ENCODE measurements at regions not wholly inside any gene's neighbourhood (a gene's known extent, or its start where the extent isn't known, plus 50 kb on each side); places are given as distances from the start of the nearest gene placed in this dataset.
"Not testable (repeated sequence)": the region's sequence is repeated elsewhere in the genome, so short reads cannot be mapped to it uniquely, and the experiment has no call there.

- Mint-ChIP-seq H3K9me3 (no peaks in the 10 kb centered on the region), H3K4me3 (no peak overlapping the region), H3K27me3 (ENCODE audit: low read depth) (no peaks in the 10 kb centered on the region), H3K36me3 (ENCODE audit: insufficient read depth) (no peaks in the 10 kb centered on the region), H3K4me1 (ENCODE audit: low read depth) (no peaks in the 10 kb centered on the region)
- no peak for ATAC-seq
- no peak for DNase-seq
Observed at GRCh38 chrX:143935601-143936000, 51.7 kb downstream of the UBE2NL start.

GRCh38 chrX:143940119-143940518 is 56.2 kb downstream of the UBE2NL start:
- no peaks in the 10 kb centered on the region for H3K27me3 Mint-ChIP-seq (ENCODE audit: low read depth)
- no peaks in the 10 kb centered on the region for H3K4me1 Mint-ChIP-seq (ENCODE audit: low read depth)
- H3K9me3 Mint-ChIP-seq = no peaks in the 10 kb centered on the region
- H3K36me3 Mint-ChIP-seq (ENCODE audit: insufficient read depth) = no peaks in the 10 kb centered on the region
- no peak overlapping the region for H3K4me3 Mint-ChIP-seq
- DNase-seq = no peak
- ATAC-seq = no peak

- Mint-ChIP-seq H3K36me3 (ENCODE audit: insufficient read depth) (no peaks in the 10 kb centered on the region), H3K4me1 (ENCODE audit: low read depth) (no peaks in the 10 kb centered on the region), H3K27me3 (ENCODE audit: low read depth) (no peaks in the 10 kb centered on the region), H3K9me3 (peaks cover 4% of the 10 kb centered on the region), H3K4me3 (no peak overlapping the region)
- DNase-seq = no peak
- no peak for ATAC-seq
Observed at GRCh38 chrX:143945171-143945570, 61.3 kb downstream of the UBE2NL start.

GRCh38 chrX:143964549-143964948 is 80.7 kb downstream of the UBE2NL start:
- H3K36me3 Mint-ChIP-seq (ENCODE audit: insufficient read depth) = no peaks in the 10 kb centered on the region
- no peak for DNase-seq
- no peak overlapping the region for H3K4me3 Mint-ChIP-seq
- H3K27me3 Mint-ChIP-seq (ENCODE audit: low read depth) = no peaks in the 10 kb centered on the region
- H3K4me1 Mint-ChIP-seq (ENCODE audit: low read depth) = no peaks in the 10 kb centered on the region
- ATAC-seq = no peak
- H3K9me3 Mint-ChIP-seq = peaks cover 8% of the 10 kb centered on the region

- no peaks in the 10 kb centered on the region for H3K27me3 Mint-ChIP-seq (ENCODE audit: low read depth)
- no peaks in the 10 kb centered on the region for H3K9me3 Mint-ChIP-seq
- ATAC-seq (no peak), DNase-seq (no peak)
- no peaks in the 10 kb centered on the region for H3K36me3 Mint-ChIP-seq (ENCODE audit: insufficient read depth)
- no peaks in the 10 kb centered on the region for H3K4me1 Mint-ChIP-seq (ENCODE audit: low read depth)
- no peak overlapping the region for H3K4me3 Mint-ChIP-seq
Observed at GRCh38 chrX:143988356-143988755, 104.5 kb downstream of the UBE2NL start.

- no peaks in the 10 kb centered on the region for H3K36me3 Mint-ChIP-seq (ENCODE audit: insufficient read depth)
- H3K4me3 Mint-ChIP-seq = no peak overlapping the region
- no peaks in the 10 kb centered on the region for H3K9me3 Mint-ChIP-seq
- DNase-seq = no peak
- no peak for ATAC-seq
- no peaks in the 10 kb centered on the region for H3K27me3 Mint-ChIP-seq (ENCODE audit: low read depth)
- no peaks in the 10 kb centered on the region for H3K4me1 Mint-ChIP-seq (ENCODE audit: low read depth)
Observed at GRCh38 chrX:143994206-143994605, 110.3 kb downstream of the UBE2NL start.

- ATAC-seq (no peak), DNase-seq (no peak)
- Mint-ChIP-seq H3K36me3 (ENCODE audit: insufficient read depth) (no peaks in the 10 kb centered on the region), H3K4me1 (ENCODE audit: low read depth) (no peaks in the 10 kb centered on the region), H3K27me3 (ENCODE audit: low read depth) (no peaks in the 10 kb centered on the region), H3K9me3 (no peaks in the 10 kb centered on the region), H3K4me3 (no peak overlapping the region)
Observed at GRCh38 chrX:143998261-143998660, 114.4 kb downstream of the UBE2NL start.

GRCh38 chrX:144006811-144007210 is 122.9 kb downstream of the UBE2NL start:
- H3K4me1 Mint-ChIP-seq (ENCODE audit: low read depth) = no peaks in the 10 kb centered on the region
- ATAC-seq = no peak
- no peak overlapping the region for H3K4me3 Mint-ChIP-seq
- no peak for DNase-seq
- H3K36me3 Mint-ChIP-seq (ENCODE audit: insufficient read depth) = no peaks in the 10 kb centered on the region
- no peaks in the 10 kb centered on the region for H3K27me3 Mint-ChIP-seq (ENCODE audit: low read depth)
- H3K9me3 Mint-ChIP-seq = peaks cover 4% of the 10 kb centered on the region

- ATAC-seq = no peak
- no peaks in the 10 kb centered on the region for H3K36me3 Mint-ChIP-seq (ENCODE audit: insufficient read depth)
- no peak overlapping the region for H3K4me3 Mint-ChIP-seq
- DNase-seq = no peak
- peaks cover 4% of the 10 kb centered on the region for H3K9me3 Mint-ChIP-seq
- H3K4me1 Mint-ChIP-seq (ENCODE audit: low read depth) = no peaks in the 10 kb centered on the region
- no peaks in the 10 kb centered on the region for H3K27me3 Mint-ChIP-seq (ENCODE audit: low read depth)
Observed at GRCh38 chrX:144040793-144041192, 156.9 kb downstream of the UBE2NL start.

- H3K27me3 Mint-ChIP-seq (ENCODE audit: low read depth) = no peaks in the 10 kb centered on the region
- ATAC-seq (no peak), DNase-seq (no peak)
- no peaks in the 10 kb centered on the region for H3K4me1 Mint-ChIP-seq (ENCODE audit: low read depth)
- no peaks in the 10 kb centered on the region for H3K9me3 Mint-ChIP-seq
- no peak overlapping the region for H3K4me3 Mint-ChIP-seq
- H3K36me3 Mint-ChIP-seq (ENCODE audit: insufficient read depth) = no peaks in the 10 kb centered on the region
Observed at GRCh38 chrX:144042271-144042670, 158.4 kb downstream of the UBE2NL start.

GRCh38 chrX:144075432-144075831 is 191.6 kb downstream of the UBE2NL start:
- Mint-ChIP-seq H3K9me3 (no peaks in the 10 kb centered on the region), H3K36me3 (ENCODE audit: insufficient read depth) (no peaks in the 10 kb centered on the region), H3K4me1 (ENCODE audit: low read depth) (no peaks in the 10 kb centered on the region), H3K27me3 (ENCODE audit: low read depth) (no peaks in the 10 kb centered on the region), H3K4me3 (no peak overlapping the region)
- DNase-seq = no peak
- no peak for ATAC-seq

GRCh38 chrX:144082237-144082636 is 198.4 kb downstream of the UBE2NL start:
- H3K36me3 Mint-ChIP-seq (ENCODE audit: insufficient read depth); H3K9me3 Mint-ChIP-seq; DNase-seq; H3K4me1 Mint-ChIP-seq (ENCODE audit: low read depth); H3K4me3 Mint-ChIP-seq; ATAC-seq; H3K27me3 Mint-ChIP-seq (ENCODE audit: low read depth): not testable (repeated sequence)

GRCh38 chrX:144089674-144090073 is 205.8 kb downstream of the UBE2NL start:
- DNase-seq; H3K27me3 Mint-ChIP-seq (ENCODE audit: low read depth); H3K4me3 Mint-ChIP-seq; H3K4me1 Mint-ChIP-seq (ENCODE audit: low read depth); H3K36me3 Mint-ChIP-seq (ENCODE audit: insufficient read depth); H3K9me3 Mint-ChIP-seq: not testable (repeated sequence)
- peak in 1 of 2 donors; percentile 28 for ATAC-seq

- not testable (repeated sequence) for H3K27me3 Mint-ChIP-seq (ENCODE audit: low read depth); ATAC-seq; H3K4me1 Mint-ChIP-seq (ENCODE audit: low read depth); DNase-seq; H3K4me3 Mint-ChIP-seq; H3K36me3 Mint-ChIP-seq (ENCODE audit: insufficient read depth); H3K9me3 Mint-ChIP-seq
Observed at GRCh38 chrX:144092116-144092515, 208.2 kb downstream of the UBE2NL start.

- not testable (repeated sequence) for H3K36me3 Mint-ChIP-seq (ENCODE audit: insufficient read depth); H3K9me3 Mint-ChIP-seq; H3K4me1 Mint-ChIP-seq (ENCODE audit: low read depth); H3K4me3 Mint-ChIP-seq; H3K27me3 Mint-ChIP-seq (ENCODE audit: low read depth); ATAC-seq; DNase-seq
Observed at GRCh38 chrX:144119490-144119889, 235.6 kb downstream of the UBE2NL start.

- H3K9me3 Mint-ChIP-seq; DNase-seq; H3K4me1 Mint-ChIP-seq (ENCODE audit: low read depth); H3K27me3 Mint-ChIP-seq (ENCODE audit: low read depth); ATAC-seq; H3K4me3 Mint-ChIP-seq; H3K36me3 Mint-ChIP-seq (ENCODE audit: insufficient read depth): not testable (repeated sequence)
Observed at GRCh38 chrX:144121566-144121965, 237.7 kb downstream of the UBE2NL start.

Data from activated T-cell treated with anti-CD3 and anti-CD28 coated beads, Interleukin-2, amount 50 U/mL, for 4 hours (primary cell).